T-helper 17 cell (primary cell): ENCODE measurements at regions not wholly inside any gene's neighbourhood (a gene's known extent, or its start where the extent isn't known, plus 50 kb on each side); places are given as distances from the start of the nearest gene placed in this dataset.
"Not testable (repeated sequence)": the region's sequence is repeated elsewhere in the genome, so short reads cannot be mapped to it uniquely, and the experiment has no call there.

Source experiments
- ATAC-seq: fragments of 150-1000 bp; cut with Tn5 transposase; 2 replicates; pipeline ENCODE4 v1.10.0; 2021; ENCODE audit warnings: mild to moderate bottlenecking, moderate library complexity
- DNase-seq, 3 donors: peaks; one replicate each; pipeline versions ENCODE4 v3.0.0 to v3.0.0-alpha.2; 2020 to 2021
- H3K9me3 ChIP-seq: one replicate; pipeline ENCODE4 v1.7.0; 2013; ENCODE audit warnings: low read length, mild to moderate bottlenecking; ENCODE audit not compliant: control insufficient read depth, poor library complexity, severe bottlenecking
- H3K27ac Mint-ChIP-seq: one replicate; pipeline ENCODE4 v1.8.0; 2022; ENCODE audit warnings: mild to moderate bottlenecking, moderate library complexity, mixed read lengths
- H3K27me3 Mint-ChIP-seq: one replicate; pipeline ENCODE4 v1.8.0; 2022; ENCODE audit warnings: mixed read lengths
- H3K36me3 Mint-ChIP-seq: one replicate; pipeline ENCODE4 v1.8.0; 2022; ENCODE audit warnings: low read depth, mixed read lengths
- H3K4me1 Mint-ChIP-seq: one replicate; pipeline ENCODE4 v1.8.0; 2022; ENCODE audit warnings: mild to moderate bottlenecking, mixed read lengths
- H3K4me3 Mint-ChIP-seq: one replicate; pipeline ENCODE4 v1.8.0; 2022; ENCODE audit warnings: mild to moderate bottlenecking, moderate library complexity, mixed read lengths

GRCh38 chr16:87107201-87107600 is 210.0 kb downstream of the C16orf95 start:
- Mint-ChIP-seq H3K4me1 (no peaks in the 10 kb centered on the region), H3K4me3 (no peak overlapping the region), H3K27me3 (peaks cover 36% of the 10 kb centered on the region), H3K27ac (no peak overlapping the region), H3K36me3 (peaks cover 2% of the 10 kb centered on the region)
- no peaks in the 10 kb centered on the region for H3K9me3 ChIP-seq
- ATAC-seq (no peak), DNase-seq (no peak)

DNA sequence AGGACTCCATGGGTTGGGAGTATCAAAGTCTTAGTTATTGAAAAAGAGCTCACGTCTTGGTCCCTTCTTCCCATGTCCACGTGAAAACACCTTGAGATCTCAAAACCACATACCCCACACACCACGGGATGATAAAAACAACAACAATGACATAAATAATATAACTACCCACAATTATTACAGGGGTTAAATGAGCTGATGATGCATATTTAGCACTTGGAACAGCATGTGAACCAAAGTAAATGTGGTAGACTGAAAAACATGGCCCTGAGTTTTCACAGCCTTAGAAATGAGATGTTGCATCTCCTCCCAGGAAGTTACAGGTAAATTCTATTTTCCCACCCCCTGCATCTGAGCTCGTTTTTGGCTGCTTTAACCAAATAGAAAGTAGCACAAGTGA is 208.9 kb downstream of the C16orf95 start:
- H3K36me3 Mint-ChIP-seq: peaks cover 2% of the 10 kb centered on the region
- H3K27ac Mint-ChIP-seq: no peak overlapping the region
- H3K9me3 ChIP-seq: no peaks in the 10 kb centered on the region
- H3K4me1 Mint-ChIP-seq: no peaks in the 10 kb centered on the region
- ATAC-seq (no peak), DNase-seq (no peak)
- no peak overlapping the region for H3K4me3 Mint-ChIP-seq
- peaks cover 36% of the 10 kb centered on the region for H3K27me3 Mint-ChIP-seq

GRCh38 chr16:87108941-87109340 is 208.3 kb downstream of the C16orf95 start:
- Mint-ChIP-seq H3K4me1 (no peaks in the 10 kb centered on the region), H3K4me3 (no peak overlapping the region), H3K27ac (no peak overlapping the region), H3K27me3 (peaks cover 36% of the 10 kb centered on the region), H3K36me3 (peaks cover 2% of the 10 kb centered on the region)
- H3K9me3 ChIP-seq: no peaks in the 10 kb centered on the region
- DNase-seq: no peak
- ATAC-seq: no peak

DNA sequence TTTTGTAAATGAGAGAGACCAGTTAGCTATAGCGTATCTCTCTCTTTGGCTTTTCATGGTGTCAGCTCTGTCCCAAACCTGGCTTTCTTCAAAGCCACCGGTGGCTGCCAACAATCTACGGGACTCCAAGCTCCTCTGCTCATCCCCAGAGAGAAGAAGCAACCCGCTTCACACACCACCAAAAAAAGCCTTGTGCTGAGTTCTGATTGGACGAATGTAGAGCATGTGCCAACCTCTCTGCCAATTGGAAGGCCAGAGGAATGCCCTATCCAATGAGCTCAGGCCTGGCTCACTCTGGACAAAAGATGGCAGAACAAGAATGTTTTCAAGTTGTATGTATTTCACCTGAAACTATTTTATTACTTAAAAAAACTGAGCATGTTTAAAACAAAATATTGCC is 202.4 kb downstream of the C16orf95 start:
- no peaks in the 10 kb centered on the region for H3K36me3 Mint-ChIP-seq
- DNase-seq (no peak), ATAC-seq (no peak)
- no peak overlapping the region for H3K4me3 Mint-ChIP-seq
- H3K9me3 ChIP-seq: no peaks in the 10 kb centered on the region
- no peaks in the 10 kb centered on the region for H3K4me1 Mint-ChIP-seq
- H3K27ac Mint-ChIP-seq: no peak overlapping the region
- peaks cover 19% of the 10 kb centered on the region for H3K27me3 Mint-ChIP-seq

DNA sequence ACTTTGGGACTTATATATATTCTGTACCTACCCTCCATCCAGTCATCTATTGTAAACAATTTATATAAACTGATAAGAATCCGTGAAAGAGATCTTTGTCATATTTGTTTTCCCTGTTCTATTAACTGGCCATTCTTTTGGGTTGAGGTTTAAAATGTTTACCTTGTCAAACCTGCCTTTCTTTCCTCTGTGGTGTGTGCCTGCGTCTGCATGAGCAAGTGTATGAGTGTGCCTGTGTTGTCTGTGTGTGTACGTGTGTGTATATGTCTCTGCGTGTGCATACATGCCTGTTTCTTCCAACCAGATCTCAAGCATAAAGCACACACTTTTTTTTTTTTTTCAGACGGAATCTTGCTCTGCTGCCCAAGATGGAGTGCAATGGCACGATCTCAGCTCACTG is 201.5 kb downstream of the C16orf95 start:
- Mint-ChIP-seq H3K4me3 (no peak overlapping the region), H3K36me3 (no peaks in the 10 kb centered on the region), H3K4me1 (no peaks in the 10 kb centered on the region), H3K27me3 (peaks cover 26% of the 10 kb centered on the region), H3K27ac (no peak overlapping the region)
- ATAC-seq: no peak
- H3K9me3 ChIP-seq: no peaks in the 10 kb centered on the region
- DNase-seq: no peak

GRCh38 chr16:87117936-87118335 is 199.3 kb downstream of the C16orf95 start:
- no peak overlapping the region for H3K4me3 Mint-ChIP-seq
- H3K9me3 ChIP-seq: no peaks in the 10 kb centered on the region
- no peak for DNase-seq
- H3K27ac Mint-ChIP-seq: no peak overlapping the region
- no peaks in the 10 kb centered on the region for H3K36me3 Mint-ChIP-seq
- no peak for ATAC-seq
- peaks cover 26% of the 10 kb centered on the region for H3K27me3 Mint-ChIP-seq
- H3K4me1 Mint-ChIP-seq: no peaks in the 10 kb centered on the region

DNA sequence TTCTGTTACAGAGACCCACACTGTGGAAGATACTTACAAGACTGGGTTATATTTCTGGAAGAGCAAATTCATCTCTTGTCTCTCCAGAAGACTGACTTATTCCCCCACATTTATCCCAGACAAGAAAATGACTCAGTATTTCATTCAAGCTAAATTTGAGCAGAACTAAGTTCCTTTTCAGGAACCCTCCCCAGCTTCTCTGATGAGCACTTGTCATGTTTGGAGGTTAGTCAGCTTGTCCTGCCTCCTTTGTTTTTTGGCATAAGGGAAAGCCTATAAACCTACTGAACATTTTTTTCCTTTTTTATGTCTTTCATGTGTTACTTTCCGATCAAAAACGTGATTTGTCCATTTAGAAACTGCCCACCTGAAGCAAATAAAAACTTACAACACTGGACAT is 198.0 kb downstream of the C16orf95 start:
- H3K9me3 ChIP-seq: no peaks in the 10 kb centered on the region
- Mint-ChIP-seq H3K27ac (no peak overlapping the region), H3K4me3 (no peak overlapping the region), H3K4me1 (no peaks in the 10 kb centered on the region), H3K36me3 (no peaks in the 10 kb centered on the region), H3K27me3 (peaks cover 26% of the 10 kb centered on the region)
- DNase-seq: no peak
- ATAC-seq: no peak

DNA sequence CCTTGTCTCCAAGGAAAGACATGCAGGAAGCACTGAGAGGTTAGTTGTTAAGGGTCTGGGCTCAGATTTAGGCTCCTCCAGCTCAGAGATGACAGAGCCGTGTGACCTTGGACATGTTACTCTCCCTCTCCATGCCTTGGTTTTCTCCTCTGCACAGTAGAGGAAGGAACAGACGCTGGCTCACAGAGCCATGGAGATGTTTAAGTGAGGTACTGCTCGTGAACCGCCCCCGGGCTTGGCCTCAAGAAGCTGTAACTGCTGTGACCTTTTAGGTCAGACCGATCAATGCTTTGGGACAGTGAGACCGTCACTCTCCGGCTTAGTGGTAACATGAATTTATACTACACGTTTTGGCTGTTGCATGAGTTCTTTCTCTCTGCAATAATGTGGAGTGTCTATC is 197.4 kb downstream of the C16orf95 start:
- no peak overlapping the region for H3K27ac Mint-ChIP-seq
- DNase-seq: no peak
- ATAC-seq: no peak
- H3K9me3 ChIP-seq: no peaks in the 10 kb centered on the region
- H3K4me1 Mint-ChIP-seq: no peaks in the 10 kb centered on the region
- H3K4me3 Mint-ChIP-seq: no peak overlapping the region
- H3K27me3 Mint-ChIP-seq: peaks cover 26% of the 10 kb centered on the region
- H3K36me3 Mint-ChIP-seq: no peaks in the 10 kb centered on the region

- Mint-ChIP-seq H3K36me3 (no peaks in the 10 kb centered on the region), H3K4me1 (no peaks in the 10 kb centered on the region), H3K27me3 (peaks cover 26% of the 10 kb centered on the region), H3K4me3 (no peak overlapping the region), H3K27ac (no peak overlapping the region)
- H3K9me3 ChIP-seq: no peaks in the 10 kb centered on the region
- DNase-seq (no peak), ATAC-seq (no peak)
Observed at GRCh38 chr16:87121816-87122215, 195.4 kb downstream of the C16orf95 start.

DNA sequence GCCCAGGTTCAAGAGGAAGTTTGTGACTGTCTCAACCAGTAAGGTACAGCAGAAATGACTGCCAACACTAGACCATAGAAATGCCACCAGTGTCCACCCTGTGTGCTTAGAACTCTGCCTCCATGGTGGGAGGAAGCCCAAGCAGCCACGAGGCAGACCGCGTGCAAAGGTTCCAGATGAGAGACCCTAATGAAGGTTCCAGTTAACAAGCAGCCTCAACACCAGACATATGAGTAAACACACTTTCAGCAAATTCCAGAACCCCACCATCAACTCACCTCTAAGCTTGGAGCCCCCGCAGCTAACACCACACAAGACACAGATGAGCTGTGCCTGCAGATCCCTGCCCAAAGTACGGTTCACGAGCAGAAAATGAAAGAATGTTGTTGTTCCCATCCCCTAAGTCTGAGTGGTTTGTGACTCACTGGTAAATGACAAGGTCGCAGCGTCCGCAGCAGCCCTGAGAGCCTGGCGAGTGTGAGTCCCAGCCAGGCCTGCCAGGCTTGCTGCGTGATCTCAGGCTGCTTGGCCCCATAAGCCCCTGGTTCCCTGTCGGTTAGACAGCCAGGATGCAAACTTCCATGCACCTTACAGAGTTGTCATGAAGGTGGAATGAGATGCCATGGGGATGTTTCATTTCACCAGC is 193.7 kb downstream of the C16orf95 start:
- DNase-seq: no peak
- Mint-ChIP-seq H3K27me3 (peaks cover 17% of the 10 kb centered on the region), H3K36me3 (no peaks in the 10 kb centered on the region), H3K4me1 (no peaks in the 10 kb centered on the region), H3K4me3 (no peak overlapping the region), H3K27ac (no peak overlapping the region)
- no peaks in the 10 kb centered on the region for H3K9me3 ChIP-seq
- ATAC-seq: no peak

- DNase-seq, H3K4me3 Mint-ChIP-seq, ATAC-seq, H3K36me3 Mint-ChIP-seq, H3K27ac Mint-ChIP-seq, H3K9me3 ChIP-seq, H3K4me1 Mint-ChIP-seq: not testable (repeated sequence)
- peaks cover 12% of the 10 kb centered on the region for H3K27me3 Mint-ChIP-seq
Observed at GRCh38 chr16:87124405-87124804, 192.8 kb downstream of the C16orf95 start.

GRCh38 chr16:87125206-87126155 is 191.7 kb downstream of the C16orf95 start:
- Mint-ChIP-seq H3K4me1 (no peaks in the 10 kb centered on the region), H3K4me3 (no peak overlapping the region), H3K27ac (no peak overlapping the region), H3K36me3 (no peaks in the 10 kb centered on the region), H3K27me3 (peaks cover 2% of the 10 kb centered on the region)
- H3K9me3 ChIP-seq: no peaks in the 10 kb centered on the region
- ATAC-seq: no peak
- no peak for DNase-seq

DNA sequence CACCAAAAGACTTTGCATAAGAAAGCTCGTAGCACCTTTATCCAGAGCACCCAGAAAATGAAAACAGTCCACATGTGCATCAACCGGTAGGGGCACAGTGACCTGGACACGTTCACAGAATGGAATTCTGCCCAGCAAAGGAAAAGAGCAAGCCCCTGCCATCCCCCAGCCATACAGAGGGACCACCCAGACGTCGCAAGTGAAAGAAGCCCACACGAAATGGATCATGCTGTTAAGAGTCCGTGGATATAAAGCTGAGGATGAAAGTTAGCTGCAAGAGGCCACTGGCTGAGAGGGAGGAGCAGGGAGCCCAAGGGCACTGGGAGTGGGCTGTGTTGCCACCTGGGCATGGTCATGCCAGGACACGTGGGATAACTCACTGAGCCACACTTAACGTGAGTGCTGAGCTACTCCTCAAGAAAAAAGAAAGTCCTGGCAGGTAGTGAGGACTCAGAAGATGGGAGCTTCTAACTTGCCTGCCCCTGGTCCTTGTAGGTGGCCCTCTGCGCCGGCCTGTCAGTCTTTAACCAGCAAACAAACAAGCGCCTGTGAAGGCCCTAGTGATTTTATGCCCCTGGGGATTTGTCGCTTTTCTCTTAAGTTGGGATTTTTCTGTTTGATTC is 190.7 kb downstream of the C16orf95 start:
- Mint-ChIP-seq H3K4me3 (no peak overlapping the region), H3K27ac (no peak overlapping the region), H3K27me3 (no peaks in the 10 kb centered on the region), H3K4me1 (no peaks in the 10 kb centered on the region), H3K36me3 (no peaks in the 10 kb centered on the region)
- no peak for DNase-seq
- no peak for ATAC-seq
- no peaks in the 10 kb centered on the region for H3K9me3 ChIP-seq
